Activated CD4-positive, alpha-beta T cell treated with anti-CD3 and anti-CD28 coated beads for 36 hours (primary cell): ENCODE measurements at regions not wholly inside any gene's neighbourhood (a gene's known extent, or its start where the extent isn't known, plus 50 kb on each side); places are given as distances from the start of the nearest gene placed in this dataset.
"Not testable (repeated sequence)": the region's sequence is repeated elsewhere in the genome, so short reads cannot be mapped to it uniquely, and the experiment has no call there.

Experiments
- ATAC-seq: fragments of 200-7000 bp; cut with Tn5 transposase; one replicate; pipeline ENCODE4 v1.10.0; 2021; ENCODE audit warnings: mild to moderate bottlenecking, moderate library complexity
- CTCF ChIA-PET: fragments of 350-600 bp; sonication (Branson Sonifier 250); formaldehyde crosslinking; loops from one replicate; lab custom pipeline; 2021; ENCODE audit warnings: antibody characterized with exemption; lab: Charles Lee
- POLR2A ChIA-PET: fragments of 350-600 bp; sonication (Branson Sonifier 250); formaldehyde crosslinking; loops from one replicate; lab custom pipeline; 2021; ENCODE audit warnings: antibody characterized with exemption, inconsistent platforms; lab: Charles Lee
- DNase-seq: peaks from one replicate; pipeline ENCODE4 v3.0.0-alpha.2; 2020
- H3K27ac Mint-ChIP-seq: one replicate; pipeline ENCODE4 v1.8.0; 2021; ENCODE audit warnings: mixed read lengths
- H3K27me3 Mint-ChIP-seq: one replicate; pipeline ENCODE4 v1.8.0; 2021; ENCODE audit warnings: mixed read lengths
- H3K36me3 Mint-ChIP-seq: one replicate; pipeline ENCODE4 v1.8.0; 2021; ENCODE audit warnings: low read depth, mixed read lengths
- H3K4me1 Mint-ChIP-seq: one replicate; pipeline ENCODE4 v1.8.0; 2021; ENCODE audit warnings: mixed read lengths
- H3K4me3 Mint-ChIP-seq: one replicate; pipeline ENCODE4 v1.8.0; 2021; ENCODE audit warnings: mild to moderate bottlenecking, moderate library complexity, mixed read lengths
- H3K9me3 Mint-ChIP-seq: one replicate; pipeline ENCODE4 v1.8.0; 2021; ENCODE audit warnings: low read depth, mixed read lengths
- intact Hi-C, 2 experiments: fragments of 100-400 bp; cut with DNase I in 1 of 2; cut with micrococcal nuclease in 1 of 2; formaldehyde crosslinking; loops; one replicate each; pipeline versions ENCODE4 v1.14.2 to v1.15.1; 2022 to 2024; cut with DNase I, micrococcal nuclease

DNA sequence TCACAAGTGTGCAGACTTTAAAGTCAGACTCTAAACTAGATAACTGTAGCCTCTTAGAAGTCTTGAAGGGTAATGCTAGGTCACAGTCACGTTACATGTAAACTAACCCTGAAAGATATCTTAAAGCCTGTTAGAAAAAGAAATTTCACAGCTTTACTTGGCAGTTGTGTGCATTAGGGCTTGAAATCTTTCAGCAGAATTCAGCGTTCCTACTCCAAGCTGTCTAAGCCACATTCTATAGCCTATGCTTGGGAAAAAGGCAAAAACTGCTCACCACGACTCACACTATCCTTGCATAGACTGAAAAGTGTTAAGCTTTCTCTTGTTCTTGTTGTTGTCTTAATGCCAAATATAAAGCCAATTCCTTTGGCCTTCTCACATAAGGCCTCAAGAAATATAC, 338.0 kb upstream of the SASH1 start:
- no peaks in the 10 kb centered on the region for H3K4me1 Mint-ChIP-seq
- peaks cover 7% of the 10 kb centered on the region for H3K9me3 Mint-ChIP-seq
- DNase-seq (no peak), ATAC-seq (no peak)
- ChIA-PET CTCF (no interaction called here), POLR2A (no interaction called here)
- intact Hi-C loops: no loop called here
- H3K36me3 Mint-ChIP-seq: no peaks in the 10 kb centered on the region
- H3K27ac Mint-ChIP-seq: no peak overlapping the region
- H3K4me3 Mint-ChIP-seq: no peak overlapping the region
- H3K27me3 Mint-ChIP-seq: no peaks in the 10 kb centered on the region

DNA sequence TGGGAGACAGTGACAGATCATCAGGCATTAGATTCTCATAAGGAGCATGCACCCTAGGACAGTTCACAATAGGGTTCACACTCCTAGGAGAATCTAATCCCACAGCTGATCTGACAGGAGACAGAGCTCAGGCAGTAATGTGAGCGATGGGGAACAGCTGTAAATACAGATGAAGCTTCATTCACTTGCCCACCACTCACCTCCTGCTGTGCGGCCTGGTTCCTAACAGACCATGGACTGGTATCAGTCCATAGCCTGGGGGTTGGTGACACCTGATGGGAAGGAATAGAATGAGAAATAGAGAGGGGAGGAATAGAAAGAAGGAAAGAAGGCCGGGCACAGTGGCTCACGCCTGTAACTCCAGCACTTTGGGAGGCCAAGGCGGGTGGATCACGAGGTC, 336.8 kb upstream of the SASH1 start:
- CTCF ChIA-PET: no interaction called here
- H3K27ac Mint-ChIP-seq: no peak overlapping the region
- no peak overlapping the region for H3K4me3 Mint-ChIP-seq
- H3K36me3 Mint-ChIP-seq: no peaks in the 10 kb centered on the region
- ATAC-seq (no peak), DNase-seq (no peak)
- H3K27me3 Mint-ChIP-seq: no peaks in the 10 kb centered on the region
- intact Hi-C loops: no loop called here
- H3K9me3 Mint-ChIP-seq: peaks cover 9% of the 10 kb centered on the region
- POLR2A ChIA-PET: no interaction called here
- H3K4me1 Mint-ChIP-seq: no peaks in the 10 kb centered on the region

DNA sequence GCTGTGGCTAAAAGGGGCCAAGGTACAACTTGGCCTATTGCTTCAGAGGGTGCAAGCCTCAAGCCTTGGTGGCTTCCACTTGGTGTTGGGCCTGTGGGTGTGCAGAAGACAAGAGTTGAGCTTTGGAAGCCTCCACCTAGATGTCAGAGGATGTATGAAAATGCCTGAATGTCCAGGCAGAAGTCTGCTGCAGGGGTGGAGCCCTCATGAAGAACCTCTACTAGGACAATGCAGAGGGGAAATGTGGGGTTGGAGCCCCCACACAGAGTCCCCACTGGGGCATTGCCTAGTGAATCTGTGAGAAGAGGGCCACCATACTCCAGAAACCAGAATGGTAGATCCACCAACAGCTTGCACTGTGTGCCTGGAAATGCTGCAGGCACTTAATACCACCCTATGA, 332.1 kb upstream of the SASH1 start:
- ATAC-seq, DNase-seq, intact Hi-C loops, H3K4me1 Mint-ChIP-seq, CTCF ChIA-PET, H3K4me3 Mint-ChIP-seq, H3K36me3 Mint-ChIP-seq, H3K27ac Mint-ChIP-seq, POLR2A ChIA-PET, H3K9me3 Mint-ChIP-seq, H3K27me3 Mint-ChIP-seq: not testable (repeated sequence)

GRCh38 chr6:148016013-148016412, 326.6 kb upstream of the SASH1 start:
- Mint-ChIP-seq H3K4me3 (no peak overlapping the region), H3K9me3 (no peaks in the 10 kb centered on the region), H3K4me1 (no peaks in the 10 kb centered on the region), H3K36me3 (no peaks in the 10 kb centered on the region), H3K27ac (no peak overlapping the region), H3K27me3 (no peaks in the 10 kb centered on the region)
- intact Hi-C loops: no loop called here
- CTCF ChIA-PET: interaction anchor here (1.2 kb wide), 1 partner anchor 32 kb away, joined by 3 read pairs; no protein-coding TSS in a partner anchor
- DNase-seq: no peak
- POLR2A ChIA-PET: no interaction called here
- ATAC-seq: no peak

- CTCF ChIA-PET: interaction anchor here (0.7 kb wide), 1 partner anchor 528 kb away, joined by 3 read pairs; no protein-coding TSS in a partner anchor
- no peaks in the 10 kb centered on the region for H3K4me1 Mint-ChIP-seq
- intact Hi-C loops: no loop called here
- peaks cover 4% of the 10 kb centered on the region for H3K9me3 Mint-ChIP-seq
- DNase-seq (no peak), ATAC-seq (no peak)
- no peaks in the 10 kb centered on the region for H3K36me3 Mint-ChIP-seq
- H3K27ac Mint-ChIP-seq: no peak overlapping the region
- H3K27me3 Mint-ChIP-seq: no peaks in the 10 kb centered on the region
- H3K4me3 Mint-ChIP-seq: no peak overlapping the region
- POLR2A ChIA-PET: no interaction called here
These were observed 321.5 kb upstream of the SASH1 start for GRCh38 chr6:148021165-148021564.

DNA sequence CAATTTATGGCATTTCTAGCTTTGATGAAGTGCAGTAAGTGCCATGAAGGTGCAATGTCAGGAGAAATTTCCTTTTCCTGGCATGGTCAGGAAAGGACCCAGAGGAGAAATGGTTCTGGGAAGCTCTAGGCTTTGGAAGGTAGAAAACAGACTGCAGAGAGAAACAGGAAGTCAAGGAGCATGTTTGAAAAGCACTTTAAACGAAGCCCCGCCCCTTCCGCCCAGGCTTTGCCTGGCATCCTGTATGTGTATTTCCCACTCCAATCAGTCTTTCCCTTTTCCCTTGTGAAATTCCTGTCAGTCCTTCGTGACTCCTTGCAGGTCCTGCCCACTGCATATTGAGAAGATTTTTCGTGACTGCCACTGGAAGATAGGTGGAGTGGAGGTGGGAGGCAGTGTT, 320.9 kb upstream of the SASH1 start:
- H3K4me3 Mint-ChIP-seq: no peak overlapping the region
- no peaks in the 10 kb centered on the region for H3K4me1 Mint-ChIP-seq
- H3K27me3 Mint-ChIP-seq: no peaks in the 10 kb centered on the region
- peaks cover 4% of the 10 kb centered on the region for H3K9me3 Mint-ChIP-seq
- ChIA-PET CTCF (no interaction called here), POLR2A (no interaction called here)
- intact Hi-C loops: no loop called here
- no peaks in the 10 kb centered on the region for H3K36me3 Mint-ChIP-seq
- DNase-seq (no peak), ATAC-seq (no peak)
- H3K27ac Mint-ChIP-seq: no peak overlapping the region

GRCh38 chr6:148022279-148022678, 320.4 kb upstream of the SASH1 start:
- intact Hi-C loops, ATAC-seq, H3K36me3 Mint-ChIP-seq, H3K27ac Mint-ChIP-seq, H3K9me3 Mint-ChIP-seq, H3K4me3 Mint-ChIP-seq, CTCF ChIA-PET, DNase-seq, H3K27me3 Mint-ChIP-seq, H3K4me1 Mint-ChIP-seq, POLR2A ChIA-PET: not testable (repeated sequence)

DNA sequence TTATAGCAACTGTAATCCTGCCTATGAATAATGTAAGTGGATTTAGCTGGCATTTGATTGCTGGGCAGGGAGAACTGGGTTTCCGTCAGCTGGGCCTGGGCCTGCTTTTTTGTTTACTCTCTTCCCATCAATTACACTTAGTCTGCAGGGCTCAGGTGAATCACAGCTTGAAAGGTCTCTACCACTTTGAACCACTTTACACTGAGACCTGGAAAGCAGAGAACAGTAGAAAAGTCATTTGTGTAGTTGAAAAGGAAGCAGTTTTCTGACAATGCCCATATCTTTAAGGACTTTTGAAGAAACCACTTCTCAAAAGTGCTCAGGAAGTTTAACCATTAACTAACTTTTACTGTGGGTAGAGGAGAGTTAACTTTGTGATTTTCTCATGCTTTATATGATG, 315.4 kb upstream of the SASH1 start:
- Mint-ChIP-seq H3K4me1 (no peaks in the 10 kb centered on the region), H3K27me3 (peaks cover 3% of the 10 kb centered on the region), H3K9me3 (peaks cover 4% of the 10 kb centered on the region), H3K27ac (no peak overlapping the region), H3K4me3 (no peak overlapping the region), H3K36me3 (no peaks in the 10 kb centered on the region)
- DNase-seq: no peak
- intact Hi-C loops: no loop called here
- CTCF ChIA-PET: no interaction called here
- POLR2A ChIA-PET: no interaction called here
- no peak for ATAC-seq

DNA sequence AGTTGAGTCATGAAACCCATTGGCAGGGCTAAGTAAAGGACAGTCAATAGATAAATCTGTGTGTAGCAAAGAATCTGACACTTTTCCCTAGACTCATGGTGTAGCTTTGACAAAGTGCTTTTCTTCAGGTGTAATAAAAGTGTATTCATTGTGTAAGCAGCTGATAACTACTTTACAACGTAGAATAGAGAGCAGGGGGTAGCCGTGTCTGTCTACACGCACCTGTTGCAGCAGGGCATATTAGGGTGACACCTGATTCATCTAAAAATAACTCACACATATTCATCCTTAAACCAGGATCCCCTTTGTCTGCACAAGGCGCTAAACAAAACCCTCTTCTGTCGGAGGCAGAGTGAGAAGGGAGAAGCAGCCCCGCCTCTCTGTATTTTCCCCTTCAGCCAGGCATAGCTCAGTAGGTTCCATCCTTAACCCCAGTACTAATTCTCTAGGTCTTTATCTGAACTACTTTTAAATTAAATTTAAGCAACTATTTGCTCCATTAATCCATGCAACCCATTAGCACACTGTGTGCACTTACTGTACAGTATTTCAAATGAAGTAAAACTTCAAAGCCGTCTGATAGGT, 306.7 kb upstream of the SASH1 start:
- Mint-ChIP-seq H3K27me3 (peaks cover 3% of the 10 kb centered on the region), H3K4me3 (no peak overlapping the region), H3K9me3 (no peaks in the 10 kb centered on the region), H3K4me1 (no peaks in the 10 kb centered on the region), H3K36me3 (no peaks in the 10 kb centered on the region), H3K27ac (no peak overlapping the region)
- ATAC-seq: no peak
- no peak for DNase-seq
- POLR2A ChIA-PET: no interaction called here
- intact Hi-C loops: no loop called here
- CTCF ChIA-PET: no interaction called here

- no peaks in the 10 kb centered on the region for H3K27me3 Mint-ChIP-seq
- H3K27ac Mint-ChIP-seq: no peak overlapping the region
- no peak for ATAC-seq
- DNase-seq: no peak
- H3K4me1 Mint-ChIP-seq: no peaks in the 10 kb centered on the region
- ChIA-PET CTCF (no interaction called here), POLR2A (no interaction called here)
- intact Hi-C loops: no loop called here
- no peak overlapping the region for H3K4me3 Mint-ChIP-seq
- H3K9me3 Mint-ChIP-seq: no peaks in the 10 kb centered on the region
- H3K36me3 Mint-ChIP-seq: no peaks in the 10 kb centered on the region
These were observed 305.1 kb upstream of the SASH1 start for GRCh38 chr6:148037496-148037895.

- H3K4me3 Mint-ChIP-seq: no peak overlapping the region
These were observed 301.1 kb upstream of the SASH1 start for GRCh38 chr6:148041546-148041945.

DNA sequence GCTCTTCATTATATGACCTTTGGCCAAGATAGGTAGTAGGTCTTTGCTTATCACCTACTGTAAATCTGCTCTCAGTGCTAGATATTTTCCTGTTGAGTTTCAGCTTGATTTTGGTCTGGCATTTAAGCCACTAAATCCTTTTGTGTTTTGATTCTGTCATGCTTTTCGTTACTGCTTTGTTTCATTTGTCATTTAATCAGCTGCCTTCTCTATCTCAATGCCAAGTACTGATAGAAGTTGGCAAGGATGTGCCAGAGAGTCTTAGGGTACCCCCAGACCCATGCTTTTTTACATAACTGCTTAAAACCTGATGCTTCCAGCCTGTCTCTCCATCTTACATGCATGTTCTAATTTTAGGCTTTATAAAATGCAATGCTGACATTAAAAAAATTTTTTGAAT, 300.1 kb upstream of the SASH1 start:
- Mint-ChIP-seq H3K27me3 (peaks cover 1% of the 10 kb centered on the region), H3K9me3 (no peaks in the 10 kb centered on the region), H3K4me1 (no peaks in the 10 kb centered on the region), H3K27ac (no peak overlapping the region), H3K36me3 (no peaks in the 10 kb centered on the region), H3K4me3 (no peak overlapping the region)
- CTCF ChIA-PET: no interaction called here
- no peak for DNase-seq
- no peak for ATAC-seq
- intact Hi-C loops: no loop called here
- POLR2A ChIA-PET: no interaction called here

More at GRCh38 chr6:148041546-148041945, 301.1 kb upstream of the SASH1 start:
- Mint-ChIP-seq H3K4me1 (no peaks in the 10 kb centered on the region), H3K9me3 (no peaks in the 10 kb centered on the region), H3K27ac (no peak overlapping the region), H3K27me3 (peaks cover 1% of the 10 kb centered on the region), H3K36me3 (no peaks in the 10 kb centered on the region)
- intact Hi-C loops: no loop called here
- DNase-seq (no peak), ATAC-seq (no peak)
- ChIA-PET POLR2A (no interaction called here), CTCF (interaction anchor here (0.6 kb wide), 1 partner anchor 1907 kb away, joined by 3 read pairs; no protein-coding TSS in a partner anchor)
